GM12873 (cell line): ENCODE measurements at regions not wholly inside any gene's neighbourhood (a gene's known extent, or its start where the extent isn't known, plus 50 kb on each side); places are given as distances from the start of the nearest gene placed in this dataset.

ENCODE experiments used
- CTCF ChIP-seq: IDR thresholded peaks from 2 replicates; pipeline ENCODE4 v1.5.1; 2012; ENCODE audit warnings: low read depth, mild to moderate bottlenecking, moderate library complexity, low read length, control low read depth; ENCODE audit not compliant: insufficient read depth; ENCODE audit errors: missing control alignments

DNA sequence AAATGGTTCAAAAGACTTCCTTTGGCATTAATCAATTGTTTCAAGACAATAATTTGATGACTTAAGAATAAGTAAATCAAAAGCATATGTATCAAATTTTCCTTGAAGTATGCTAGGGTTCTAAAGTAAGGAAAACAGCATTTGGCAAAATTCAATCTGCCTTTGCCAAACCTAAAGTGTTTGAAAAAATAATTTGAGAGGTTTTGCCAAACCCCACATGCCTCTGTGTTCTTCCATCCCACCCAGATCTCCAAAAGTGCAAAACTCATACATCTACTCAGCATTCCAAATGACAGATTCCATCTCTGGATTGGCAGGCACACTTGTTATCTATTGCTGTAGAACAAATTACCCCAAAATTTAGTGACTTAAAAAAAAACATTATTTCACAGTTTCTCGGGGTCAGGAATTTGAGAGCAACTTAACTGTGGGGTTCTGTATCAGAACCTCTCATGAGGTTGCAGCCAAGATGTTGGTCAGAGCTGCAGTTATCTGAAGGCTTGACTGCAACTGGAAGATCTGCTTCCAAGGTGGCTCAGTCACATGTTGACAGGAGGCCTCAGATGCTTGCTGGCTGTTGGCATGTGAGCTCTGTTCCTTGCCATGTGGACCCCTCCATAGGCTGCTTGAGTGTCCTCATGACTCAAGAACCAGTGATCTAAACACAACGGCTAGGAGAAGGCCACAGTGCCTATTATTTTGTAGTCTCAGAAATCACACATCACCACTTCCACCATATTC, 100.6 kb upstream of the ARHGAP42 start:
- no peak for TF ChIP-seq CTCF

GRCh38 chr11:100592619-100593260, 94.3 kb upstream of the ARHGAP42 start:
- no peak for TF ChIP-seq CTCF

DNA sequence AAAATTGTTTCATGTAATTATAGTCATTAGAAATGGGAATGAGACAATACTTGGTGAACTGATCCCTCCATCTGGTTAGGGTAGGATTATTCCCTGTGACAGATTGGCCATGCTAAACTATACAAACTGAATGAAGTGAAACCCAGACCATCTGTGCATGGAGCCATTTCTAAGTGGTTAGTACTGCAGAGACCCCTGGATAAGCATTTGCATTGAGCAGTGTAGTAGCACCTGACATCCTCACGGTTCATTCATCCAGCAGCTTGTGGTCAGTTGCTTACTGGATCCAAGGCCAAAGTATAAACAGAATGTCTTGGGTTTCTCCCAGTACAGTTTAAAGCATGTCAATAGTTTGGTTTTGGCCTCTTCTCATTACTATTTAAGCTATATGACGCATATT, 93.8 kb upstream of the ARHGAP42 start:
- TF ChIP-seq CTCF, result no peak

DNA sequence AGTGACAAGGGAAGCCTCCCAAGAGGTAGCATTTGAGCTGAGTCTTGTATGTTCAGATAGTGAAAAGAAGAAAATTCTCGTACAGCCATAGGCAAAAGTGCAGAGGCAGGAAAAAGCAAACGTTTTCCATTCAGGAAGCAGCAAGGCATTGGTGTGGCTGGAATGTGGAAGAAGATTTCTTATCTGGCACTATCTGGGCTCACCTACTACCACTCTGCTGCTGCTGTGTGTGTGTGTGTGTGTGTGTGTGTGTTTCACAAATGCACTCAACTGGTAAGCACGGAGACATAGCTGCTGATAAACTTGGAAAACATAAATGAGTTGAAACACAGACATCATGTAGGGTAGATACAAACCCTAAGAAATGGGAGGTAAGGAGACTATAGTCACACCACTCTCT, 92.8 kb upstream of the ARHGAP42 start:
- no peak for TF ChIP-seq CTCF

DNA sequence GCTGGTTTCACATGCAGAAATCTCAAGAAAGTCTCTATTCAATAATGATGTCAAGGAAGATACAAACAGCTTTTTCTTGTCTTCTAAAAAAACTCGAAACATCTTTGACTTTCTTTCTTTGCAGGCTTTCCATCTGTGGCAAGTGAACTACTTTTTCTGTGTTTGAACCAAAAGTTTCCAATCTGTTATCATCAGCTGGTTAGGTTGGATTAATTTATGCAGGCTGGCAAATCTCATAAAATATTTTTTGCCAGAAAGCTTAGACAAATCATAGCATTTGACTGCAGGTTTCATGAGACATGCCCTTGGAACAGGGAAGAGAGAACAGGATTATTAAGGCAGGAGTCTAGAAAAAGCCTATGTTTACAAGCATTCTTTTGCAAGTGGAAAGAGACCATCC, 86.1 kb upstream of the ARHGAP42 start:
- TF ChIP-seq CTCF, result no peak

- TF ChIP-seq CTCF, result no peak
Measured at GRCh38 chr11:100602716-100603115, 84.4 kb upstream of the ARHGAP42 start.

DNA sequence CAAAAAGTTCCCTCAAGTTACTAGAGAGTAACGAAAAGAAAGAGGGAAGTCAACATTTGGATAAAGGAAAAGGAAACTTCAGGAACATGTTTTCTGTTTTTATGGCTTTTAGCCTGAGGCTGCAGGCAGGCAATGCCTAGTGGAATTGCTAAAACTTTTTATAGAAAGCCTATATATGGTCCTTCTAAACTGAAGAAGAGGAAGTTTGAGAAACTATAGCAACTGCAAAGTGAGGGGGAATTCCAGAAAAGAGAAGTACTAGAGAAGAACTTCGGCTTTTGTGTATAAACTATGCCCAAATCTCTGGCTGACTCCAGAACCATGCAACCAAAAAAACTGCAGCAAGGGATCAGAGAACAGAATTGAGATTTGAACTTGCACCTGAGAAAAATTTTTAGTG, 74.3 kb upstream of the ARHGAP42 start:
- no peak for TF ChIP-seq CTCF
